GM21390 (cell line): ENCODE measurements at regions not wholly inside any gene's neighbourhood (a gene's known extent, or its start where the extent isn't known, plus 50 kb on each side); places are given as distances from the start of the nearest gene placed in this dataset.

ENCODE experiments used
- ATAC-seq: cut with Tn5 transposase; IDR thresholded peaks from one replicate; pipeline ENCODE4 v1.9.1; 2021; ENCODE audit not compliant: unreplicated experiment

- ATAC-seq: no peak
Observed at GRCh38 chr11:116535994-116536393, 236.8 kb downstream of the BUD13 start.

- no peak for ATAC-seq
Observed at GRCh38 chr11:116535120-116535519, 237.7 kb downstream of the BUD13 start.

- no peak for ATAC-seq
Observed at GRCh38 chr11:116534270-116534975, 238.4 kb downstream of the BUD13 start.

- ATAC-seq: no peak
Observed at GRCh38 chr11:116533186-116533825, 239.5 kb downstream of the BUD13 start.

- ATAC-seq: no peak
Observed at GRCh38 chr11:116532066-116532465, 240.7 kb downstream of the BUD13 start.

GRCh38 chr11:116530705-116531104 is 242.1 kb downstream of the BUD13 start:
- no peak for ATAC-seq

GRCh38 chr11:116529271-116529670 is 243.5 kb downstream of the BUD13 start:
- no peak for ATAC-seq

GRCh38 chr11:116527180-116527991 is 245.4 kb downstream of the BUD13 start:
- ATAC-seq: no peak

GRCh38 chr11:116525961-116526495 is 246.8 kb downstream of the BUD13 start:
- no peak for ATAC-seq

GRCh38 chr11:116519499-116519898 is 253.3 kb downstream of the BUD13 start:
- ATAC-seq: no peak

GRCh38 chr11:116518141-116518540 is 254.6 kb downstream of the BUD13 start:
- no peak for ATAC-seq

- ATAC-seq: no peak
Observed at GRCh38 chr11:116517584-116517983, 255.2 kb downstream of the BUD13 start.

- no peak for ATAC-seq
Observed at GRCh38 chr11:116517077-116517476, 255.7 kb downstream of the BUD13 start.

- ATAC-seq: no peak
Observed at GRCh38 chr11:116515664-116516184, 257.1 kb downstream of the BUD13 start.

GRCh38 chr11:116513894-116514293 is 258.9 kb downstream of the BUD13 start:
- no peak for ATAC-seq

- no peak for ATAC-seq
Observed at GRCh38 chr11:116513278-116513823, 259.4 kb downstream of the BUD13 start.

GRCh38 chr11:116512841-116513240 is 259.9 kb downstream of the BUD13 start:
- no peak for ATAC-seq

GRCh38 chr11:116511684-116512083 is 261.1 kb downstream of the BUD13 start:
- ATAC-seq: no peak

GRCh38 chr11:116510886-116511650 is 261.7 kb downstream of the BUD13 start:
- no peak for ATAC-seq

GRCh38 chr11:116510166-116510565 is 262.6 kb downstream of the BUD13 start:
- no peak for ATAC-seq
